ENCODE measurements at regions not wholly inside any gene's neighbourhood (a gene's known extent, or its start where the extent isn't known, plus 50 kb on each side); places are given as distances from the start of the nearest gene placed in this dataset.

DNA sequence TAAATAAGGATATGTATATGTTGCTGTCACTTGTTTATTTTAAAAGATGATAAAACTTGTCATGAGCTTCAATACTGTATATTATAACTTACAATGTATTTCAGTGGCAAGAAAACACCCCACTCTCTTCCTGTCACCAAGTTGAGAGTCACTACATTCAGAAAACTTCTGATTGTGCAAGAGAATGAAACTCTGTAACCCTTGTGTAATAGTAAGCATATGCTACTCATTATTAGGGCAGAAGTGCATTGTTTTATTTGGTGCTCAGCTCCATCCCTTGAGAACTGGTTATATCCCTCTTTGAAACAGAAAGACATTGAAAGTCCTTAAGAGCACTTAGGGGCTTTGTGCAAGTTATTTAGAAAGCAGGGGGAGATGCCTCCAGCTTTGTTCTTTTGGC, 594.5 kb downstream of the ARAP2 start:
- H3K9me3 ChIP-seq: no peaks in the 10 kb centered on the region
- no peak overlapping the region for H3K4me2 ChIP-seq
- DNase-seq (ENCODE audit: low read depth in 1 of 2, low spot score in 1 of 2): no peak
- no peak for FAIRE-seq
- no peaks in the 10 kb centered on the region for H3K4me1 ChIP-seq
- no peak for TF ChIP-seq RNF2 (IDR thresholded peaks at IDR 0.05; ENCODE audit: borderline replicate concordance, low read depth)
- TF ChIP-seq CBX2 (IDR thresholded peaks at IDR 0.05; ENCODE audit: borderline replicate concordance, low read depth): no peak
- no peak for TF ChIP-seq ZSCAN20 (CRISPR knock-in tag; IDR thresholded peaks at IDR 0.05)
- CTCF ChIA-PET: no interaction called here
- no peak overlapping the region for H3K27ac ChIP-seq
- POLR2A ChIA-PET: no interaction called here
- no peak overlapping the region for H3K4me3 ChIP-seq
- ATAC-seq: no peak

DNA sequence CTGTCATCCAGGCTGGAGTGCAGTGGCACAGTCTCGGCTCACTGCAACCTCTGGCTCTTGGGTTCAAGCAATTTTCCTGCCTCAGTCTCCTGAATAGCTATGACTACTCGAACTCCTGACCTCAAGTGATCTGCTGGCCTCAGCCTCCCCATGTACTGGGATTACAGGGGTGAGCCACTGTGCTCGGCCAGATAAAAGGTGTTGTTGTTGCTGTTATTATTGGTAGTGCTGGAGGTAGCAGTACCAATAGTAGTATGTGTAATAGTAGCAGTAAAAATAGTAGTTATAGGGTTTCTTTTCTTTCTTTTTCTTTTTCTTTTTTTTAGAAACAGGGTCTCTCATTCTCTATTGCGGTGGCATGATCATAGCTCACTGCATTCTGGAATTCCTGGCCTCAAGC, 592.1 kb downstream of the ARAP2 start:
- Histone ChIP-seq H3K9me3 (no peaks in the 10 kb centered on the region), H3K4me3 (no peak overlapping the region), H3K4me1 (no peaks in the 10 kb centered on the region), H3K27ac (no peak overlapping the region), H3K4me2 (no peak overlapping the region)
- POLR2A ChIA-PET: no interaction called here
- no peak for ATAC-seq
- FAIRE-seq: no peak
- DNase-seq (ENCODE audit: low read depth in 1 of 2, low spot score in 1 of 2): no peak
- WGBS (ENCODE audit: missing lambda C conversion rate): 11% methylated on average over 4 of the region's 4 CpGs
- TF ChIP-seq PHF8 (IDR thresholded peaks at IDR 0.05; ENCODE audit: borderline replicate concordance, low read depth) (no peak), CHD2 (IDR thresholded peaks at IDR 0.05; ENCODE audit: low read length, partially characterized antibody) (no peak), E2F6 (IDR thresholded peaks at IDR 0.05; ENCODE audit: borderline replicate concordance, low read depth) (no peak), HMGXB4 (CRISPR knock-in tag; IDR thresholded peaks at IDR 0.05; ENCODE audit: borderline replicate concordance) (no peak), HOXB5 (CRISPR knock-in tag; IDR thresholded peaks at IDR 0.05) (no peak), FOSL2 (IDR thresholded peaks at IDR 0.05) (no peak), FOSL2 (CRISPR knock-in tag; IDR thresholded peaks at IDR 0.05) (no peak), GATA3 (IDR thresholded peaks at IDR 0.05; ENCODE audit: borderline replicate concordance) (no peak), HDAC2 (IDR thresholded peaks at IDR 0.05) (no peak), KDM1A (IDR thresholded peaks at IDR 0.05; ENCODE audit: low read depth) (no peak), RCOR1 (IDR thresholded peaks at IDR 0.05; ENCODE audit: low read depth, low read length) (no peak), CEBPB (IDR thresholded peaks at IDR 0.05) (no peak), USF2 (IDR thresholded peaks at IDR 0.05) (no peak), ESRRA (IDR thresholded peaks at IDR 0.05; ENCODE audit: borderline replicate concordance, low read length) (no peak)
- TF ChIP-seq, protein P1, sequence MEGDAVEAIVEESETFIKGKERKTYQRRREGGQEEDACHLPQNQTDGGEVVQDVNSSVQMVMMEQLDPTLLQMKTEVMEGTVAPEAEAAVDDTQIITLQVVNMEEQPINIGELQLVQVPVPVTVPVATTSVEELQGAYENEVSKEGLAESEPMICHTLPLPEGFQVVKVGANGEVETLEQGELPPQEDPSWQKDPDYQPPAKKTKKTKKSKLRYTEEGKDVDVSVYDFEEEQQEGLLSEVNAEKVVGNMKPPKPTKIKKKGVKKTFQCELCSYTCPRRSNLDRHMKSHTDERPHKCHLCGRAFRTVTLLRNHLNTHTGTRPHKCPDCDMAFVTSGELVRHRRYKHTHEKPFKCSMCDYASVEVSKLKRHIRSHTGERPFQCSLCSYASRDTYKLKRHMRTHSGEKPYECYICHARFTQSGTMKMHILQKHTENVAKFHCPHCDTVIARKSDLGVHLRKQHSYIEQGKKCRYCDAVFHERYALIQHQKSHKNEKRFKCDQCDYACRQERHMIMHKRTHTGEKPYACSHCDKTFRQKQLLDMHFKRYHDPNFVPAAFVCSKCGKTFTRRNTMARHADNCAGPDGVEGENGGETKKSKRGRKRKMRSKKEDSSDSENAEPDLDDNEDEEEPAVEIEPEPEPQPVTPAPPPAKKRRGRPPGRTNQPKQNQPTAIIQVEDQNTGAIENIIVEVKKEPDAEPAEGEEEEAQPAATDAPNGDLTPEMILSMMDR (IDR thresholded peaks at IDR 0.05): no peak
- CTCF ChIA-PET: no interaction called here

DNA sequence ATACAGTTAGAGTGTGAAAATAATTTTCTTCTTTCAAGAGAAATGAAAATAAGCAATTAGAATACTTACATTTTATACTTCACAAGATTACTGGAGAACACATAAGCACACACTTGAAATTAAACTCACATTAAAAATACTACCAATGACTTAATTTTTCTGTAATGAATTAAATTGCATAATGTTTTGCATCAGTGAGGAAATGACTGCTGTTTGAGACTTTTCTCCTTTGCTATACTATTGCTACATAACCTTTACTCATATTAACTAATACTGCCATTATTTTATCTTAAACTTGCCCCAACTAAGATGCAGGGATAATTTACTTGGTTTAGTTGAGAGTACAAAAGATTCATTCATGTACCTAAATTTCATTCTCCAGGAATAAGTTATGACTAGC, 590.9 kb downstream of the ARAP2 start:
- DNase-seq (ENCODE audit: low read depth in 1 of 2, low spot score in 1 of 2) (no peak), FAIRE-seq (no peak), ATAC-seq (no peak)
- POLR2A ChIA-PET: no interaction called here
- Histone ChIP-seq H3K4me3 (no peak overlapping the region), H3K27ac (no peak overlapping the region), H3K4me1 (no peaks in the 10 kb centered on the region), H3K9me3 (no peaks in the 10 kb centered on the region), H3K4me2 (no peak overlapping the region)
- CTCF ChIA-PET: no interaction called here
- TF ChIP-seq ESRRA (IDR thresholded peaks at IDR 0.05; ENCODE audit: borderline replicate concordance, low read length) (no peak), HEYL (CRISPR knock-in tag; IDR thresholded peaks at IDR 0.05) (no peak), CHD2 (IDR thresholded peaks at IDR 0.05; ENCODE audit: low read length, partially characterized antibody) (no peak), FOSL2 (IDR thresholded peaks at IDR 0.05) (no peak), FOSL2 (CRISPR knock-in tag; IDR thresholded peaks at IDR 0.05) (no peak), TFCP2L1 (CRISPR knock-in tag; IDR thresholded peaks at IDR 0.05) (no peak), HDAC2 (IDR thresholded peaks at IDR 0.05) (no peak), CEBPB (IDR thresholded peaks at IDR 0.05) (no peak), HOXB13 (CRISPR knock-in tag; IDR thresholded peaks at IDR 0.05; ENCODE audit: low read depth) (no peak), FOXS1 (CRISPR knock-in tag; IDR thresholded peaks at IDR 0.05) (no peak), POLR2AphosphoS2 (conservative IDR thresholded peaks at IDR 0.05; ENCODE audit: low read length) (no peak), HOXB5 (CRISPR knock-in tag; IDR thresholded peaks at IDR 0.05) (no peak), RCOR1 (IDR thresholded peaks at IDR 0.05; ENCODE audit: low read depth, low read length) (no peak), RARB (CRISPR knock-in tag; IDR thresholded peaks at IDR 0.05) (no peak), RFX5 (IDR thresholded peaks at IDR 0.05) (no peak), EP300 (IDR thresholded peaks at IDR 0.05) (no peak)
- TF ChIP-seq, protein P2, sequence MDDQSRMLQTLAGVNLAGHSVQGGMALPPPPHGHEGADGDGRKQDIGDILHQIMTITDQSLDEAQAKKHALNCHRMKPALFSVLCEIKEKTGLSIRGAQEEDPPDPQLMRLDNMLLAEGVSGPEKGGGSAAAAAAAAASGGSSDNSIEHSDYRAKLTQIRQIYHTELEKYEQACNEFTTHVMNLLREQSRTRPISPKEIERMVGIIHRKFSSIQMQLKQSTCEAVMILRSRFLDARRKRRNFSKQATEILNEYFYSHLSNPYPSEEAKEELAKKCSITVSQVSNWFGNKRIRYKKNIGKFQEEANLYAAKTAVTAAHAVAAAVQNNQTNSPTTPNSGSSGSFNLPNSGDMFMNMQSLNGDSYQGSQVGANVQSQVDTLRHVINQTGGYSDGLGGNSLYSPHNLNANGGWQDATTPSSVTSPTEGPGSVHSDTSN (IDR thresholded peaks at IDR 0.05): no peak
- TF ChIP-seq, protein P1 (IDR thresholded peaks at IDR 0.05): no peak
